HCT116 (cell line): ENCODE measurements at regions not wholly inside any gene's neighbourhood (a gene's known extent, or its start where the extent isn't known, plus 50 kb on each side); places are given as distances from the start of the nearest gene placed in this dataset.
"Not testable (repeated sequence)": the region's sequence is repeated elsewhere in the genome, so short reads cannot be mapped to it uniquely, and the experiment has no call there.

ENCODE experiments used
- CTCF ChIP-seq, 3 experiments: fragments of 200-600 bp in 1 of 3; sonication (generic) in 1 of 3; IDR thresholded peaks in 2 of 3; conservative IDR thresholded peaks in 1 of 3; 2 replicates each; pipeline ENCODE4 v1.5.1; 2012 to 2017; ENCODE audit warnings: low read depth in 2 of 3, low read length in 2 of 3, antibody characterized with exemption in 1 of 3, borderline replicate concordance in 1 of 3, control low read depth in 1 of 3, mild to moderate bottlenecking in 1 of 3, mixed read lengths in 1 of 3, mixed run types in 1 of 3, moderate library complexity in 1 of 3; ENCODE audit not compliant: insufficient read depth in 1 of 3
- ELF1 ChIP-seq: IDR thresholded peaks from 2 replicates; pipeline ENCODE4 v1.6.1; 2012; ENCODE audit warnings: low read depth, borderline replicate concordance
- MAX ChIP-seq: IDR thresholded peaks from 2 replicates; pipeline ENCODE4 v1.6.1; 2012
- POLR2AphosphoS5 ChIP-seq: IDR thresholded peaks from 2 replicates; pipeline ENCODE4 v1.6.1; 2011; ENCODE audit warnings: mild to moderate bottlenecking, low read depth, low read length, moderate library complexity

- TF ChIP-seq POLR2AphosphoS5; CTCF (IDR thresholded peaks at IDR 0.05 in 2 of 3, conservative IDR thresholded peaks at IDR 0.05 in 1 of 3; ENCODE audit: borderline replicate concordance in 1 of 3, insufficient read depth in 1 of 3, low read depth in 2 of 3, low read length in 2 of 3); ELF1; MAX: not testable (repeated sequence)
These were observed 72.6 kb upstream of the ABCA1 start for GRCh38 chr9:105000529-105000928.
